Cardiac septum (tissue), 1 donor: ENCODE measurements at regions not wholly inside any gene's neighbourhood (a gene's known extent, or its start where the extent isn't known, plus 50 kb on each side); places are given as distances from the start of the nearest gene placed in this dataset.
"Not testable (repeated sequence)": the region's sequence is repeated elsewhere in the genome, so short reads cannot be mapped to it uniquely, and the experiment has no call there.

Experiments used
- DNase-seq: peaks from one replicate; pipeline ENCODE4 v3.0.0-alpha.2; 2020; ENCODE audit warnings: low spot score
- intact Hi-C: fragments of 100-400 bp; cut with DNase I; formaldehyde crosslinking; loops from one replicate; pipeline ENCODE4 v1.14.0; 2022
- donor health status: DM: no; HTN: no; CAD: no.

- intact Hi-C loops, result no loop called here
- no peak for DNase-seq
Measured at GRCh38 chr13:82076496-82076895, 1735.6 kb upstream of the SPRY2 start.

- intact Hi-C loops, result no loop called here
Measured at GRCh38 chr13:82070416-82070815, 1729.5 kb upstream of the SPRY2 start.

GRCh38 chr13:82062772-82063171, 1721.8 kb upstream of the SPRY2 start:
- intact Hi-C loops, result no loop called here
- DNase-seq, result no peak

More at GRCh38 chr13:82070416-82070815, 1729.5 kb upstream of the SPRY2 start:
- DNase-seq, result no peak

GRCh38 chr13:82058364-82058763, 1717.4 kb upstream of the SPRY2 start:
- intact Hi-C loops, result no loop called here
- DNase-seq, result no peak

- intact Hi-C loops, DNase-seq: not testable (repeated sequence)
Measured at GRCh38 chr13:82045316-82045715, 1704.4 kb upstream of the SPRY2 start.

- intact Hi-C loops, result no loop called here
- DNase-seq, result no peak
Measured at GRCh38 chr13:82036602-82037001, 1695.7 kb upstream of the SPRY2 start.

GRCh38 chr13:82011355-82011754, 1670.4 kb upstream of the SPRY2 start:
- intact Hi-C loops, result no loop called here

GRCh38 chr13:82010780-82011179, 1669.9 kb upstream of the SPRY2 start:
- intact Hi-C loops, result no loop called here
- no peak for DNase-seq

More at GRCh38 chr13:82011355-82011754, 1670.4 kb upstream of the SPRY2 start:
- no peak for DNase-seq

- intact Hi-C loops, result no loop called here
- DNase-seq, result no peak
Measured at GRCh38 chr13:82002710-82003109, 1661.8 kb upstream of the SPRY2 start.

GRCh38 chr13:81995316-81995715, 1654.4 kb upstream of the SPRY2 start:
- intact Hi-C loops, result no loop called here
- no peak for DNase-seq

GRCh38 chr13:81990652-81991051, 1649.7 kb upstream of the SPRY2 start:
- intact Hi-C loops, result no loop called here
- DNase-seq, result no peak

- intact Hi-C loops, result no loop called here
Measured at GRCh38 chr13:81988567-81988966, 1647.6 kb upstream of the SPRY2 start.

GRCh38 chr13:81987677-81988357, 1646.9 kb upstream of the SPRY2 start:
- intact Hi-C loops, result no loop called here
- DNase-seq, result no peak

More at GRCh38 chr13:81988567-81988966, 1647.6 kb upstream of the SPRY2 start:
- no peak for DNase-seq

- intact Hi-C loops, result no loop called here
- DNase-seq, result no peak
Measured at GRCh38 chr13:81987159-81987558, 1646.2 kb upstream of the SPRY2 start.

- intact Hi-C loops, result no loop called here
- no peak for DNase-seq
Measured at GRCh38 chr13:81986308-81986707, 1645.4 kb upstream of the SPRY2 start.

- no peak for DNase-seq
- intact Hi-C loops, result no loop called here
Measured at GRCh38 chr13:81957121-81957520, 1616.2 kb upstream of the SPRY2 start.

GRCh38 chr13:81929988-81930387, 1589.1 kb upstream of the SPRY2 start:
- intact Hi-C loops, result no loop called here
- DNase-seq, result no peak

- intact Hi-C loops, result no loop called here
- DNase-seq, result no peak
Measured at GRCh38 chr13:81927347-81927746, 1586.4 kb upstream of the SPRY2 start.

GRCh38 chr13:81917810-81918209, 1576.9 kb upstream of the SPRY2 start:
- intact Hi-C loops, result no loop called here
- no peak for DNase-seq

GRCh38 chr13:81916461-81916860, 1575.5 kb upstream of the SPRY2 start:
- no peak for DNase-seq
- intact Hi-C loops, result no loop called here

- DNase-seq, result no peak
- intact Hi-C loops, result no loop called here
Measured at GRCh38 chr13:81907787-81908372, 1567.0 kb upstream of the SPRY2 start.
